ENCODE measurements at regions not wholly inside any gene's neighbourhood (a gene's known extent, or its start where the extent isn't known, plus 50 kb on each side); places are given as distances from the start of the nearest gene placed in this dataset.

DNA sequence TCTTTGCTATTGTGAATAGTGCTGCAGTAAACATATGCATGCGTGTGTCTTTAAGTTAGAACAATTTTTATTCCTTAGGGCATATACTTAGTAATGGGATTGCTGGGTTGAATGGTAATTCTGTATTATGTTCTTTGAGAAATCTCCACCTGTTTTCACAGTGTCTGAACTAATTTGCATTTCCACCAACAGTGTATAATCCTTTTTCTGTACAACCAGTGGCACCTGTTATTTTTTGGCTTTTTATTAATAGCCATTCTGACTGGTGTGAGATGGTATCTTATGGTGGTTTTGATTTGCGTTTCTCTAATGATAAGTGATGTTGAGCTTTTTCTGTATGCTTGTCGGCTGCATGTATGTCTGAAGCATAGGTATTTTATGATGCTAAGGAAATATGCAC, 820.8 kb upstream of the MAP3K7 start:
- no peak for DNase-seq (ENCODE audit: low read depth)

- no peak for DNase-seq (ENCODE audit: low read depth)
These were observed 806.1 kb upstream of the MAP3K7 start for GRCh38 chr6:91392951-91393350.

DNA sequence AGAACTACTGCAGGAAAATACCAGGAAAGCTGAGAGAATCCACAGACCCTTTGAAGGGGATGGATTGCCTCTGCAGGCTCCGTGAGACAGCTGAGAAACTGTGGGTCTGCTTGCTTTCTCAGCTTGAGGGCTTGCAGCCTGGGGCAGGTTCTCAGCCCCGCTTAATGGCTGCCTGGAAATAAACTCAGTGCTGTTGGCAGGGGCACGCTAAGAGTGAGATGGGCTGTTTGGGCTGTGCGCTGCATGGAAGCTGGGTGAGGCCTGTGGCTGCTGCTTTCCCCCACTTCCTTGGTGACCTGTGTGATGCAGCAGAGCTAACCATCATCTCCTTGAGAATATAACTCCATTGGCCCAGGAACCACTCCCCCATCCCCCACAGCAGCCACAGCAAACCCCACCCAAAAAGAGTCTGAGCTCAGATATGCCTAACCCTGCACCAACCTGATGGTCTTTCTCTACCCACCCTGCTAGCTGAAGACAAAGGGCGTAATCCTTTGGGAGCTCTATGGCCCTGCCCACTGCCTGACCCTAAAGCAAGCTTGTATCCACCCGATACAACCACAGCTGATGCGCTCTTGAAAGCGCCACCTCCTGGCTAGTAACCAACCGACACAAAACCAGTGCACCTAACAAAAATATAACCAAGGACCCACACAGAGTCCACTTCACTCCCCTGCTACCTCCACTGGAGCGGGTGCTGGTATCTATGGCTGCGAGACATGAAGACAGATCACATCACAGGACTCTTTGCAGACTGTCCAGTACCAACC, 800.6 kb upstream of the MAP3K7 start:
- DNase-seq (ENCODE audit: low read depth), result no peak

GRCh38 chr6:91386204-91386603, 799.3 kb upstream of the MAP3K7 start:
- no peak for DNase-seq (ENCODE audit: low read depth)

GRCh38 chr6:91383207-91383606, 796.3 kb upstream of the MAP3K7 start:
- no peak for DNase-seq (ENCODE audit: low read depth)

- DNase-seq (ENCODE audit: low read depth), result peak; percentile 27
These were observed 789.8 kb upstream of the MAP3K7 start for GRCh38 chr6:91376686-91377085.

DNA sequence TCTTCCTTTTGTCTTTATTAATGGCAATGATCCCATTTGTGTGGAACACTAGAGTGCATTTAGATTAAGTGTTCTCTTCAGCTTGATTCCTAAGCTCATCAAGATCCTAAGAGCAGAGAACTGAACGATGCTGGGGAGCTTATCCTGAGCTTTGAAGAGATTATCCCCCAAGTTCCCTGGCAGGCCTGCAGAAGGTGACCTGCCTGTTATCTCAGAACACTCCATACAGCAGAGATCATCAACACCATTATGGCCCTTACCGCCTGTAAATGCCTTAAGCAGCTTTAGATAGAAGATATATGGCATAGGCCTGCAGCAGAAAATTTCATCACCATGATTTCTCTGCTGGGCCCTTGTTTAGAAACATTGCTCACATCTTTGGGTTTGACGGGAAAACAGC, 779.9 kb upstream of the MAP3K7 start:
- DNase-seq (ENCODE audit: low read depth), result no peak

DNA sequence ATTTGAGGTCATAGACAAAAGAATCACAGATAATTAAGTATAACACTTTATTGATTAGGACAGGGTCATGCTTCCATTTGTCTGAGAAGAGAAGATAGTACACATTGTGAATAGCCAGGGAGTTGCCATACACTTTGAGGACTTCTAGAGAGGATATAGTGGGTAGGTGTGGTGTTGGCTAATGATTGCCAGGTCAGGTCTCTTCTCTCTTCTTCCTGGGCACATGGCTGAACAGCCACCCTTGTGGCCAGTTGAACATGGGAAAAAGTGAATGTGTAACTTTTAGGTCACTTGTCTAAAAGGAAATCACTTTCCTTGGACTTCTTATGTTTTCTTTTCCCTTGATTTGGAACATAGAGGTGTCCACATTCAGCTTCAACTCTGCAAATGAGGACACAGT, 772.1 kb upstream of the MAP3K7 start:
- peak; percentile 36 for DNase-seq (ENCODE audit: low read depth)

DNA sequence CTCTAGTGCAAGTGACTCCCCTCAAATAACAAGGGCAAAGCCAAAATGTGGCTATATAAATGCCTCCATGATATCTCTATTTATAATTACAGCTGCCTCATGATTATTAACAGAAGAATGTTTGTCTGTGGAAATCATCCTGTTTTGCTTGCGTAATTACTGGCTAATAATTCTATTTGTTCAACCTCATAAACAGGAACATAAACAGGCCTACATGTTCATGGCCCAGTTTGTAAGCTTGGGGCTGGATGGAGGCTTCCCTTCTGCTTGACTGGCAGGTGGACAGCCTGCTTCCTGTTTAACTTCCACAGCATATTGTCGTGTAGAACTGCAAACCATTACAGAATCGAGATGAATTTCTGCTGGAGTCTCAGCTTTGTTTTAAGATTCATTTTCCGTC, 766.0 kb upstream of the MAP3K7 start:
- peak; percentile 31 for DNase-seq (ENCODE audit: low read depth)

DNA sequence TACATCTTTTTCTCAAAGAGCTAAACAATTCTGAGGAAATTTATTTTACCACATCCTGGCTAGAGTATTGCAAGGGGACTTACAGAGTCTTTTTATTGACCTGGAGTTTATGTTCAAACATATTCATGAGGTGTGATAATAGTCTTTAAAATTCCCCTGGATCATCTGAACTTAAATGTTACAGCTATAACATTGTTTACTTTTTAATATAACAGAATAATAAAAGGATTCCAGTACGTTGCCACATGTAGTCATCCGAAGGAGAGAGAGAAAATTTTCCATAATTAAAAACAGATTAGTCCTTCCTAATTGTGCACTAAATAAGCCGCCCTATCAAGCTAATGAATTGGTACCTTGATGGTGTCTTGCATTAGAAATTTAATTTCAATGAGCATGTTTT, 765.4 kb upstream of the MAP3K7 start:
- no peak for DNase-seq (ENCODE audit: low read depth)

DNA sequence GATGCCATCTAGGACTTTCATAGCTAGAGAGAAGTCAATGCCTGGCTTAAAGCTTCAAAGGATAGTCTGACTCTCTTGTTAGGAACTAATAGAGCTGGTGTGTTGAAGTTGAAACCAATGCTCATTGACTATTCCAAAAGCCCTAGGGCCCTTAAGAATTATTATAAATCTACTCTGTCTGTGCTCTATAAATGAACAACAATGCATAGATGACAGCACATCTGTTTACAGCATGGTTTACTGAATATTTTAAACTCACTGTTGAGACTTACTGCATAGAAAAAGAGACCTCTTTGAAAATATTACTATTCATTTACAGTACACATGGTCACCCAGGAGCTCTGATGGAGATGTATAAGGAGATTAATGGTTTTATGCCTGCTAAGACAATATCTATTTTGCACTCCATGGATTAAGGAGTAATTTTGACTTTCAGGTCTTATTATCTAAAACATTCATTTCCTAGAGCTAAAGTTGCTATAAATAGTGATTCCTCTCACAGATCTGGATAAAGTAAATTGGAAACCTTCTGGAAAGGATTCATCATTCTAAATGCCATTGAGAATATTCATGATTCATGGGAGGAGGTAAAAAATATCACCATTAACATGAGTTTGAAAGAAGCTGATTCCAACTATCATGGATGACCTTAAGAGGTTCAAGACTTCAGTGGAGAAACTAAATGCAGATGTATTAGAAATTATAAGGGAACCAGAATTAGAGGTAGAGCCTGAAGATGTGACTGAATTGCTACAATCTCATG, 763.5 kb upstream of the MAP3K7 start:
- DNase-seq (ENCODE audit: low read depth), result no peak

DNA sequence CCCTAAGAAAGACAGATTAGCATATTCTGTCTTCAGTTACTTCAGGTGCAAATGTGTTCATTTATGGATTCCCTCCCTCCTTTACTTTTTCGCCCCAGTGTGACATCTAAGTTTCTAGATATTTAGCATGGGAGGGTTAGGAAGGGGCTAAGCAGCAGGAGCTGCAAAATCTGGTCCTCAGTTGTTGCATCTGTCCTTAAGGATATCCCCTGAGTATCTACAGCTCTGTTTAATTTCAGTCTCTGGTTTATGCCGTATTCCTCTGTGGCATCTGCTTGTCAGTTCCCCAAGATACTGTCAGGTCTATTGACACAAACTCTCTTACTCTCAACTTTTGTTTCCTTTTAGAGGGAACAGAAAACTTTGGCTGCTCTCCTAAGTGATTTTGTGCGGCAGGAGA, 754.6 kb upstream of the MAP3K7 start:
- no peak for DNase-seq (ENCODE audit: low read depth)

DNA sequence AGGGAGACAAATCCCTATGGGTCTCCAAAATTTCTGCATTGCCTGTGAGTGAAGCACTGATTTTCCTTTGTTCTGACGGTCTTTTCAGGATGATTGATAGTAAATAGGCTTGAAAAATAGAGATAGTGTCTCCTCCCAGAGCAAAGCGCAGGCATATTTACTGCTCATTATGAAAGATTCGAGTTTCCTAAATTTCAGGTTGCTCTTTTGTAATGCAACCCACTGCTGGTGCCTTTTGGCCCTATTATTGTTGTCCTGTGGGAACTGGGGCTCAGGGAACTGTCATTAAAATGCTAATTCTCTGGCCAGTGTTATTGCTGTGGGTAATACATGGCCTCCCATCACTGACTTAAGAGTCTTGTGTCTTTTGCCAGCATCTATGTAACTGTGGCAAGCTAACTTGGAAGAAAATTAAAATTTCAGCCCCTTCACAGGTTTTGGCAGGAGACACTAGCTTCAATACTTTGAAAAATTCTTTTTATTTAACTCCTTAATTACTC, 754.1 kb upstream of the MAP3K7 start:
- no peak for DNase-seq (ENCODE audit: low read depth)

DNA sequence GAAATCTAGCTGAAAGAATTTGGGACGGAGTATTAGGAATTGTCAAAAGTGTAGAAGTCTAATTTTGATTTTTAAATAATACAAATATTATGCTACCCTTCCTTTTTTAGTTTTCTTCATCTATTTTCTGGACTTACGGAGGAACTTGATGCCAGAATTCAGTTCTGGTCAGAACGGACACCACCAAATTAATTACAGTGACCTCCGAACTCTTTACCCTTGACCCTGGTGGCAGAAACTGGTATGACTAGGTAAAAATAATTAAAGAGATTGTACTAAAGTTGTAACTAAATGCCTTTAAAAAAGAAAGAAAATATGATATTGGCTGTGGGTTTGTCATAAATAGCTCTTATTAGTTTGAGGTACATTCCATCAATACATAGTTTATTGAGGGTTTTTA, 751.1 kb upstream of the MAP3K7 start:
- DNase-seq (ENCODE audit: low read depth), result no peak

- no peak for DNase-seq (ENCODE audit: low read depth)
These were observed 744.0 kb upstream of the MAP3K7 start for GRCh38 chr6:91330896-91331295.

DNA sequence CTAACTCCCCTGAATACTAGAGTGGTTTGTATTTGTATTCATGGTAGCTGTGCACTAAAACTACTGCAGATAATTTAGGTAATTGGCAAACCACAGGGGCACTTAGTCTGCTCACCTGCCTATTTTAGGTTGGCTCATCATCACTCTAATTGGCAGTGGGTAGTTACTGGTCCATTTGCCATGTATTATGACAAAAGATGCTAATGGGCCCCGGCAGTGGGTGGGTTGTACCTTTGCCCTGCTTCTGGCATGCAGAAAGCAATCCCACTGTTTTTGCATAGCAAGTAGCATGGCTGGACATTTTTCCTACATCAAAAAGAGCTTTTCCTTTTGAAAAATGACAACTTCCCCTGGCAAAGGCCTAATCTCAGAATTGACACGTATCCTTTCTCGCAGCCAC, 741.4 kb upstream of the MAP3K7 start:
- no peak for DNase-seq (ENCODE audit: low read depth)

- no peak for DNase-seq (ENCODE audit: low read depth)
These were observed 737.8 kb upstream of the MAP3K7 start for GRCh38 chr6:91324711-91325110.

- no peak for DNase-seq (ENCODE audit: low read depth)
These were observed 731.1 kb upstream of the MAP3K7 start for GRCh38 chr6:91317984-91318383.

- DNase-seq (ENCODE audit: low read depth), result peak; percentile 66
These were observed 730.5 kb upstream of the MAP3K7 start for GRCh38 chr6:91317247-91317835.

GRCh38 chr6:91310178-91310577, 723.3 kb upstream of the MAP3K7 start:
- no peak for DNase-seq (ENCODE audit: low read depth)

- no peak for DNase-seq (ENCODE audit: low read depth)
These were observed 718.9 kb upstream of the MAP3K7 start for GRCh38 chr6:91305755-91306154.

DNA sequence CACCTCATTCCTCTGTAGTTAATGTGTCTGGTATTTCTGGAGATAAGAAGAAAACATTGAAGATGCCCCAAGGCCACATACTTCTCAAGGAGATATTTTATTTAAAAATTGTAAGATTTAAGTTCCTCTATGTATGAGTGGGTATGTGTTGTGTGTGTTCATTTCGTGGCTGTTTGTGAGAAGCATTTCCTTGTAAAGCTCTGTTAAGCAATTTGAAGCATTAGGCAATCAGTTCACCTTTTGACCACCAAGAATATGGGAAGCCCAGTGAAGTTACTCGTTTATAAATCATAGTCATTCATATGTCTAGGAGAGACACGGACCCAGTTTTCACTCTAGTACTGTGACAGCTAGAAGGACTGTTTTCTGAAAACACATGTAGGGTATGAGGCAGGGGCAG, 717.6 kb upstream of the MAP3K7 start:
- DNase-seq (ENCODE audit: low read depth), result peak; percentile 65

DNA sequence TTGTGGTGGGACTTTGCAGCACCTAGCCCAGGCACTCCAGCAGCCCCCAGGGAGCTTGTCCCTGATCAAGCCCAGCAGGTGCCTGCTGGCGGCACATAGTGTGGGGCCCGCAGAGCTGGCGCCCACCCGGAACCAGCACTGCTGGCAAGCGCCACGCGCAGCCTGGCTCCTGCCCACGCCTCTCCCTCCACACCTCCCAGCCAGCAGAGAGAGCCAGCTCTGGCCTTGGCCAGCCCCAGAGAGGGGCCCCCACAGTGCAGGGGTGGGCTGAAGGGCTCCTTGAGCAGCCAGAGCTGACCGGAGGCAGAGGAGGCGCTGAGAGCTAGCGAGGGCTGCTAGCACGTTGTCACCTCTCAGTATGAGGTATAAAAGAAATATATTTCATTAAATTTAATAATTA, 716.5 kb upstream of the MAP3K7 start:
- DNase-seq (ENCODE audit: low read depth), result no peak

Data from renal cortical epithelial cell (primary cell).